ENCODE measurements at regions not wholly inside any gene's neighbourhood (a gene's known extent, or its start where the extent isn't known, plus 50 kb on each side); places are given as distances from the start of the nearest gene placed in this dataset.
"Not testable (repeated sequence)": the region's sequence is repeated elsewhere in the genome, so short reads cannot be mapped to it uniquely, and the experiment has no call there.

GRCh38 chr16:29334776-29335548 lies 71.5 kb downstream of the NPIPB11 start:
- intact Hi-C loops (cut with micrococcal nuclease); ATAC-seq; DNase-seq: not testable (repeated sequence)

GRCh38 chr16:29333492-29334097 lies 72.9 kb downstream of the NPIPB11 start:
- DNase-seq; ATAC-seq; intact Hi-C loops (cut with micrococcal nuclease): not testable (repeated sequence)

GRCh38 chr16:29330623-29331022 lies 75.9 kb downstream of the NPIPB11 start:
- DNase-seq; ATAC-seq; intact Hi-C loops (cut with micrococcal nuclease): not testable (repeated sequence)

- ATAC-seq; DNase-seq; intact Hi-C loops (cut with micrococcal nuclease): not testable (repeated sequence)
Observed at GRCh38 chr16:29328528-29328927, 78.0 kb downstream of the NPIPB11 start.

- DNase-seq; ATAC-seq; intact Hi-C loops (cut with micrococcal nuclease): not testable (repeated sequence)
Observed at GRCh38 chr16:29327631-29328408, 78.7 kb downstream of the NPIPB11 start.

GRCh38 chr16:29326164-29327125 lies 80.1 kb downstream of the NPIPB11 start:
- ATAC-seq; intact Hi-C loops (cut with micrococcal nuclease); DNase-seq: not testable (repeated sequence)

- ATAC-seq: peak; percentile 13
- DNase-seq; intact Hi-C loops (cut with micrococcal nuclease): not testable (repeated sequence)
Observed at GRCh38 chr16:29323725-29324124, 82.8 kb downstream of the NPIPB11 start.

GRCh38 chr16:29321585-29321984 lies 84.9 kb downstream of the NPIPB11 start:
- DNase-seq: no peak
- intact Hi-C loops (cut with micrococcal nuclease): no loop called here
- ATAC-seq: no peak

- DNase-seq (no peak), ATAC-seq (no peak)
- intact Hi-C loops (cut with micrococcal nuclease): no loop called here
Observed at GRCh38 chr16:29321000-29321393, 85.5 kb downstream of the NPIPB11 start.

- intact Hi-C loops (cut with micrococcal nuclease): no loop called here
- DNase-seq (no peak), ATAC-seq (no peak)
Observed at GRCh38 chr16:29320274-29320999, 86.1 kb downstream of the NPIPB11 start.

GRCh38 chr16:29319726-29320125 lies 86.8 kb downstream of the NPIPB11 start:
- ATAC-seq (no peak), DNase-seq (no peak)
- intact Hi-C loops (cut with micrococcal nuclease): no loop called here

GRCh38 chr16:29318561-29318968 lies 87.9 kb downstream of the NPIPB11 start:
- ATAC-seq (peak; percentile 75), DNase-seq (peak; percentile 63)
- intact Hi-C loops (cut with micrococcal nuclease): not testable (repeated sequence)

GRCh38 chr16:29318037-29318436 lies 88.5 kb downstream of the NPIPB11 start:
- intact Hi-C loops (cut with micrococcal nuclease): no loop called here
- no peak for DNase-seq
- peak; percentile 31 for ATAC-seq

GRCh38 chr16:29317269-29317668 lies 89.2 kb downstream of the NPIPB11 start:
- intact Hi-C loops (cut with micrococcal nuclease): no loop called here
- DNase-seq (no peak), ATAC-seq (no peak)

GRCh38 chr16:29316761-29317183 lies 89.7 kb downstream of the NPIPB11 start:
- DNase-seq: no peak
- intact Hi-C loops (cut with micrococcal nuclease): no loop called here
- ATAC-seq: no peak

GRCh38 chr16:29315916-29316517 lies 90.5 kb downstream of the NPIPB11 start:
- intact Hi-C loops (cut with micrococcal nuclease): no loop called here
- ATAC-seq: no peak

GRCh38 chr16:29315046-29315445 lies 91.5 kb downstream of the NPIPB11 start:
- ATAC-seq (no peak), DNase-seq (no peak)
- intact Hi-C loops (cut with micrococcal nuclease): no loop called here

More at GRCh38 chr16:29315916-29316517, 90.5 kb downstream of the NPIPB11 start:
- DNase-seq: no peak
